Activated CD4-positive, alpha-beta T cell treated with anti-CD3 and anti-CD28 coated beads, Interleukin-2, Interleukin-6, amounts not matched to agents 100 ng/mL and 50 ng/mL, durations not matched to agents 16 hours and 8 hours (primary cell): ENCODE measurements at regions not wholly inside any gene's neighbourhood (a gene's known extent, or its start where the extent isn't known, plus 50 kb on each side); places are given as distances from the start of the nearest gene placed in this dataset.
"Not testable (repeated sequence)": the region's sequence is repeated elsewhere in the genome, so short reads cannot be mapped to it uniquely, and the experiment has no call there.

Experiments
- DNase-seq: peaks from one replicate; pipeline ENCODE4 v3.0.0-alpha.2; 2020

DNA sequence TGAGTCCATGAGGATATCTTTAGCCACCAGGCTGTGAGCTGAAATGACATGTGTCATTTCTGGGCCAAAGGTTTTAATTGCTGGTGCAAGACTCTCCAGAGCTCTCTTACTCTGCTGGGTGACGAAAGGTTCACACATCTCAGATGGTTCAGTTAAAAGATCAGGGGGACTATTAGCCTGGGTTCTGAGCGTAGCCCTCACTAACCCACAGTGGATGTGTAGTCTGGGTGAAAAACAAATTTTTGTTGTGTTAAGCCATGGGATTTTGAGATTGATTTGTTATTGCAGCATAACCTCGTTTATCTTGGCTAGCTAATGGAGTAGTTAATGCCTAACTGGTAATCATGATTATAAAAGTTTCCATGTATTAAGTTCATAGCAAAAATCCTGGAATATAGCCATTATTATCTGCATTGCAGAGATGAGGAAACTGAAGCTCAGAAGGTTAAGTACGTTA is 251.5 kb downstream of the RMST start:
- no peak for DNase-seq

DNA sequence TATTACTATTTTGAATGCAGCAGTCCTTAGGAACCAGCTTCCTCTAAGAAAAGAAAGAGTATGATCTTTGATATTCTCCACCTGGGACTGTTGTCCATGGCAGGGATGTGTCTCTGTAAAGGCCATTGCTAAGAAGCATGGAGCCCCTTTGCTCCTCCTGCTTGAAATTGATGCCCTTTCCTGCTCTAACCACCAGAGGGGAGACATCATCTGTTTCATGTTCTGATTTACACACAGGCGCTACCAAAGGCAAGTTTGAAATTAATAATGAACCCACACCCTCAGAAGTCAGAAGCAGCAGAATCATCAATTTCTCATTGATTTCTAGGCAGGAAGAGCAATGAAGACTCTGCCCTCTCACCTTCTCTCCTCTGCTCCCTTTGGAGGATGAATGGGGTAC is 253.8 kb downstream of the RMST start:
- DNase-seq = no peak

DNA sequence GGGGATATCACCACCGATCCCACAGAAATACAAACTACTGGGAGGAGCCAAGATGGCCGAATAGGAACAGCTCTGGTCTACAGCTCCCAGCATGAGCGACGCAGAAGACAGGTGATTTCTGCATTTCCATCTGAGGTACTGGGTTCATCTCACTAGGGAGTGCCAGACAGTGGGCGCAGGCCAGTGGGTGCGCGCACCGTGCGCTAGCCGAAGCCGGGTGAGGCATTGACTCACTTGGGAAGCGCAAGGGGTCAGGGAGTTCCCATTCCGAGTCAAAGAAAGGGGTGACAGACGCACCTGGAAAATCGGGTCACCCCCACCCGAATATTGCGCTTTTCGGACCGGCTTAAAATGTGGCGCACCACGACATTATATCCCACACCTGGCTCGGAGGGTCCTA is 261.2 kb downstream of the RMST start:
- DNase-seq = not testable (repeated sequence)

DNA sequence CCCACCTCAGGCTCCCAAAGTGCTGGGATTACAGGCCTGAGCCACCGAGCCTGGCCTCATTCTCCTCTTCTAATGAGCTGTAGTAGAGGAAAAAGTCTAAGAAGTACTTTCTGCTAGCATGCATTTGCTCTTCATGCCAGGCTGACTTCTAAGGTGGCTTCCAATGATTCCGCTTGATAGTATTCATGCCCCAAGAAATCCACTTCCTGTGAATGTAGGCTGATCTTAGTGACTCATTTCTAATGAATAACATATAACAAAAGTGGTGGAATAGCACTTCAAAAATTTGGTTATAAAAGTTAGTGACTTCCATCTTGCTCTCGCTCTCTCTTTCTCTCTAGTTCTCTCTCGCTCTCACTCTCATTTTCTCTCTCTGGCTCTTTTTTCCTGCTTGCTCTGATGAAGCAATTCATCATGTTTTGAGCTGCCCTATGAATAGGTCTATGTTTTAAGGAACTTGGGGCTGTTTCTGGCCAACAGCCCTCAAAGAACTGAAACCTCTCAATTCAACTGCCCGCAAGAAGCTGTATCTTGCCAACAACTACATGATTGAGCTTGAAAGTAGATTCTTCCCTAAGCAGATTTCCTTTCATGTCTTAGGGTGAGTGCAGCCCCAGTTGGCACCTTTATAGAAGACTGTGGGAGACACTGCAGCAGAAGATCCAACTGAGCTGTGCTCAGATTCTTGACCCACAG is 282.9 kb downstream of the RMST start:
- no peak for DNase-seq

DNA sequence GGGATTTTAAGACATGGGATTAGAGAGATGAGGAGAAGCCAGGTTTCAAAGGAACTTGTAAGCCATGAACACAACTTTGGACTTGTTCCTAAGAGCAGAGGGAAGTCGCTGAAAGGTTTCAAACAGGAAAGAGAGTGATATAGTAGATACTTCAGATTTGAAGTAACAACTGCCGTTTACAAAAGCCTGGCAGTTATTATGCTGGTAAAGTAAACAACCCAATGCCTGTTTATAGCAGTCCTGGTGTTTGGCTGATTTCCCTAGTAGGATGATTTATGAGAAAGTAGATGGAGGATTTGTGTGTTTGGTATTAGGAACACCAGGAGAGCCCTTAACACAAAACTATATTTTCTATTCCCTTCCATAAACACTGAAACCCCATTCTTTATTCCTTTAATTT is 285.7 kb downstream of the RMST start:
- no peak for DNase-seq

DNA sequence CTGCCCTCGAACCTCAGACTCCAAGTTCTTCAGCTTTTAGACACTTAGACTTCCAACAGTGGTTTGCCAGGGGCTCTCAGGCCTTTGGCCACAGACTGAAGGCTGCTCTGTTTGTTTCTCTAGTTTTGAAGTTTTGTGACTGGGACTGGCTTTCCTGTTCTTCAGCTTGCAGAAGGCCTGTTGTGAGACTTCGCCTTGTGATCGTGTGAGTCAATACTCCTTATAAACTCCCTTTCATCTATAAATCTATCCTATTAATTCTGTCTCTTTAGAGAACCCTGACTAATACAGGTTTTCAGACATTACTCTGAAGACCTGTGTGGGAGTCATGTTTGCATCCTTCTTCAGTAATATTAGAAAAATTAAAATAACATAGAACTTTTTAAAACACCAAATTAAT is 289.1 kb downstream of the RMST start:
- DNase-seq = no peak

DNA sequence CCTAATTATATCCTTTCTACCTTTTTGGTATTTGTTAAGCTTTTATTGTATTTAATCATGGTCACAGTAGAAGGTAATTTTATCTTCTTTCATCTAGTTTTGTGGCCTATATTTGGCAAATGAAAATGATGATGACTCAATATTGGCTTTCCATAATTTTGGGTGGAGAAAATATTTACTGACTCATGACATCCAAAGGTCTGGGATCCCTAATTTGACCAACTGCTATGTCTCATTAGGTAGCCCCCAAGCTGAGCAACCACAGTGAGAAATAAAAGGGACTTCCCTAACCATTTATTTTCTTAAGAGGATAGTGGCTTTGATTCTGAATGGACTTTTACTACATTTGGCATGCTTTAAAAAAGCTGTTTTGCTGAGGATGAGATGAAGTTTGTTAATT is 289.5 kb downstream of the RMST start:
- no peak for DNase-seq

DNA sequence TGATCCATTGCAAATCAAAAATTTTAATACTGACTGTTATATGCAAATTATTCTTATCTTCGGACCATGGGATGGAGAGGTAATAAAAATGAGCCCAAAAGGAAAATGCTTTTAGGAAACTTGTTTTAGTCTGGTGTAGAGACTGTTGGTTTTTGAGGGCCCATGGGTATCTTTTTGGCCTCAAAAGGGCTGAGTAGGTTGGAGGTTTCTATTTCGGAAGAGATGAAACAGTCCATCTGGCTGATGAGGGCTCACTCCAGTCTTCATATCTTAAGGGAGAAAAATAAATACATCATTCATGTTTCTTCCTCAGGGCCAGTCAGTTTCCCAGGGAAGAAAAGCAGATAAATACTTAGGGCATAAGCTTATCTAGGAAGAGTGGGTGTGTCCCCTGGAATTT is 290.7 kb downstream of the RMST start:
- DNase-seq = no peak

DNA sequence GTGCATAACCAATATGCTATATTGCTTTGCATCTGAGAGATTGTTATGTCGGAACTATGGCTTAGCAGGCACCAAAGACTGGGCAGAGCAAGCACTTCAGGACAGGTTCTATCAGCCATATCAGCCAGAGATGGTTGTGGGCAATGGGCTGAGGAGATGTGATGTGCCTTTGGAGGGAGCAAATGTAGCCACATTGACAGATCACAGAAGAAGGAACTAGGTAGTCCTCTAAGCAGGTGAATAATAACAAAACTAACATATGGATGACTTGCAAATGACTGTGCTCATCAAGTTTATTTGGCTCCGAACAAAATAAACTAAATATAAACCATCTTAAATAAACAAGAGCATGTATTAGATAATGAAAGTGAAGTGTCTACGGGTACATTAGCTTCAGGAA is 291.7 kb downstream of the RMST start:
- no peak for DNase-seq

DNA sequence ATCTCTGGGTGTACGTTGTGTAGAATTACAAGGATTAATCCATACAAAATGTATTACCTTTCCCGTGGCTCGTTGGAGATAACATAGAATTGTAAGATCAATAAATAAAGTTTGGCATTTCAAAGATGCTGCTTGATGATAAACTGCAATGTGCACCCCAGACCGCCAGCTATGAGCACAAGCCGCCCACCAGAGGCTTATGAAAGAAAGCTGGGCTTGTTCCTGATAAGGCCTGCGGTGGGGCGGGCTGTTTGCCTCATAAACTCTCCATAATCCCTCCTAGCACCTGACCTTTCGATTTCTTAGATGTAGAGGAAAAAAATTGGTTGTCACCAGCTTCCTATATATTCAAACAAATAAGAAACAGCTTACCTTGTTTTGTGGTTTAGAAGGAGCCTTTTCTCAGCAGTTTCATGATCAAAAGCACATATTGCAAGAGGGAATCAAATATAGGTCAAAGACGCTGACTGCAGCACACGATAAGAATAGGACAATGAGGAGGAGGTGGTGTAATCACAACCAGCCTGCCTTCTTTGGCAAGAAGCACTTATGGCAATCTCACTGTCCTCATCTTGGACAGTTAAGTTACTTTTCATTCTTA is 293.6 kb downstream of the RMST start:
- no peak for DNase-seq

DNA sequence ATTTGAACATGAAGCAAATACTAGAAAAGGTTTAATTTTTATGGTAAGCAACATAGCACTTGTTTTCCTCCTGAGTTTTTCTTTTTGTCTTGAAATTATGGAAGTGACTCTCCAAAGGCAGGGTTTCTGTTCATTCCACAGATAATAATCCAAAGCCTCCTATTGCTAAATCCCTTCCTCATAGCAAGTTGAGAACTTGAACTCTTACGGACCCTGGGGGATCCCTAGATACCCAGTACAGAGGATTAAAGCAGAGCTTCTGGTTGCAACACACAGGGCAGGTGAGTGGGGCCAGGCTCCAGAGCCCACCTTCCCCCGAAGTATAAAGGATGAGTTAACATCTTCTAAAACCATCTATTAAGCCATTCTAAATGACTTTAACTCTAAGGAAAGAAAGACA is 294.1 kb downstream of the RMST start:
- DNase-seq = no peak

DNA sequence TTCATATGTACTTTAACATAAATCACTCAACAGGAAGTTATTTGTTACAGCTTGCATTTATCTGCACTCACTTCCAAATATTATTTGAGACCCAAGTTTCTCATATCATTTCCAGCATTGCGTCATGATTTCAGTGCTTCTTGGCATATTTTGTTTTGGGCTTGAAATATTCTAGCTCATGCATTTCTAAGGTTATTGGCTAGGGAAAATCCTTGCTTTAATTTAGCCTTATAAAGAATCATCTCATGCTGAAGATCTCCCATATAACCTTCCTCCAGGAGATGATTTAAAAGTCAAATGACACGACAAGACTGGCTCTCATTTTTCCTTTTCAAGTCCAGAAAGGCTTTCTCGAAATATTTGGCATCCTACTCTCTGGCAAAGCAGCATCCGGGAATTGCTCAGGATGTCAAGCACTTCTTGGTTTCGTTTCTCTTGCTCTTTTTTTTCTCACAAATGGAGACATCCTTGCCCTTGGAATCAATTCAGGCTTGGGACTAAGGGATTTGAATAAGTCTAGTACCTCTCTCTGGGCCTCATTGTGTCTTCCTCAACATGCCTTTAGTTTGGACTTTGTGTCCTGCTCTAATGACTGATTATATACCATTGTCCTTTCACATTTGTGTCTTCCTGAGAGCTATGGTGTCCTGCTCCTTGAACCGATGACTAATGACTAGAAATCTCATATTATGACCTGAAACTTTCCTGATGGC is 295.0 kb downstream of the RMST start:
- DNase-seq = no peak

DNA sequence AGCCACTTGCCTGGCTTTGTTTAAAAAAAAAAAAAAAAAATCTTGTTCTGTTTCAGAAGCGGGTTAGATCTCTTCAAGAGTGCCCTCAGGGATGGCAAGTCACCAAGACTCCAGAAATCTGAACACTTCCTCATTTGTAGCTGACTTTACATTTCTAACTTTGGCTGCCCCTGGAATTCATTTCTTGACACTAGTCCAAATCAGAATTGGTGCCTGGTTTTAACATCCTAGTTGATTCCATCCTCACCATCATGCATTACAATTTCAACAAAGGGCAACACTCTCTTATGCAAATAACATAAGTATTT is 295.5 kb downstream of the RMST start:
- DNase-seq = no peak

DNA sequence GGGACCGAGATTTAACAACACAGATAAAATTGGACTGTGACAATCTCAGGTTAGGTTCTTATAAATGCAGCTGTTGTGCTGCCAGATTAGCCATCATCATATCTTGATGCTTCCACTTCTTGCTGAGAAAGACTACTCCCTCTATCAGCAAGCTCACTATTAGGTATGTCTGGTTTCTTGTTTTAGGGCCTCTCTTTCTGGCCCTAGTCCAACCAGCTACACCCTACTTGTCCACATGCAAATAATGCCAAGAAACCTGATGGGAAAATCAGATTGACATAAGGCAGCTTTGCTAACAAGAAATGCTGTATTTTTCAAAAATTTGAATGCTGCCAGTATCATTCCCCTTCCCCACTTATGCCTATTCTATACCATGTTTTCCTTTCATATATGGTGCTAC is 296.0 kb downstream of the RMST start:
- no peak for DNase-seq

DNA sequence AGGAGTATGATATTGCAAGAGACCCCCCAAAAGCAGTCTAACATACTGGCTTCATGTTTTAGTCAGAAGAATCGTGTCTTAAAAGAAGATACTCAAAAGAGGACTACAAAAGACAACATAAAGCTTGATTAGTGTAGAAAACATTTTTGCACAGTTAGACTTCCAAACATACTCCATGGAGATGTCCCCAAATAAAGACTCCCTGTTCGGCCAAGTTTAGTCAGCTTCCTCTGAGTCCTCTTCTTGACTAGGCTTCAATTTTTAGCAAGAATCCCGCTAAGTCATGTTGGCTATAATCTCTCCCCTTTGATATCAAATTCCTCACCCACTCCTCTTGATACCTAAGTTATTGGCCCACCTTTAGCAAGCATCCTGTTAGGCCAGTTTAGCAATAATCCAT is 298.0 kb downstream of the RMST start:
- no peak for DNase-seq

DNA sequence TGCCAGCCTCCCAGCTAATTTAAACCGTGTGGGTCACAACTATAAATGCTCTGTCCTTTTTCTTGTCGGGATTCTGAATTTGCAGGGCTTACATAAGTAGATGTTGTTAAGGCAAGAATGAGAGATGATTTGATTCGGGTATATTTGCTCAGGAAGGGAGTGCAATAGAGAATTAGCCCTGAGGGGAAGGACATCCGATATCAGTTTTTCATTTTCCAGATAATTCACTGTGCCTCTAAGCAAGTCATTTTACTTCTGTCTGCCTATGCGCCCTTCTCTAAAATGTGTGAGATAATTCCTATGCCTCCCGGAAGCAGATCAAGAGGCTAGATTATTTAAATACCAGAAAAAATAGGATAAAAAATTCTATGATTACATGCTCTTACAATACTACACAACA is 300.5 kb downstream of the RMST start:
- no peak for DNase-seq

DNA sequence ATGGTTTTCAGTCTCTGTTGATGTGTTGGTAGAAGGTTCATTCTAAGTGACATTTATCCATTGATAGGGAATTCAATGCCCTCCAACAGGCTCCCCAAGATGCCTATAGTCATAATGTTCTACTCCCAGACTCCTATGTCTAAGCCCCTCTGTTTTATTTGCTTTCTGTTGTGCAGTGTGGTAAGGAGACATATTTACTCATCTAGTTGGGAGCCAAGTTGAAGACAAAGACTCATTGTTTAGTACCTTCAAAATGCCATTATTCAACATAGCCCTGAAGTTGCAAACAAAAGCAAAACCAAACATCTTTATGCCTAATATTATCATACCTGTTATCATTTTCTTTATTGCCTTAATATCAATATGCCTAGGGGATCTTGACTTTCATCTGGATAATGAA is 302.1 kb downstream of the RMST start:
- no peak for DNase-seq

DNA sequence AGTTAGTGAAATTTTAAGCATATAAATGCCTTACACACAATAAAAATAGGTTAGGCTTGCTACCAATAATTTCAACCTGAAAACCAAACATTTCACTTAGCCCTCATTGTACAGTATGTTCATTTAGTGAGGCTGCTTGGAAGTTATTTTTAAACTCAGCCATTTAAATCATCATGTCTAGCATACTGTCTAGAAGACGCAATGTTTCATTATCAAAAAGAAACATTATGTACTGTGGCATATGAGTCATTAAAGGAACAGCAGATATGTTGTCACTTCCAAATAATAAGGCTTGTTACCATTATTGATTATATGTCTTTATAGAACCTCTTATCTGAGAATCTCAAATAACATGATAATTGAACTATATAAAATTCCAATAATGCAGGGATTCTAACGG is 304.7 kb downstream of the RMST start:
- DNase-seq = no peak

DNA sequence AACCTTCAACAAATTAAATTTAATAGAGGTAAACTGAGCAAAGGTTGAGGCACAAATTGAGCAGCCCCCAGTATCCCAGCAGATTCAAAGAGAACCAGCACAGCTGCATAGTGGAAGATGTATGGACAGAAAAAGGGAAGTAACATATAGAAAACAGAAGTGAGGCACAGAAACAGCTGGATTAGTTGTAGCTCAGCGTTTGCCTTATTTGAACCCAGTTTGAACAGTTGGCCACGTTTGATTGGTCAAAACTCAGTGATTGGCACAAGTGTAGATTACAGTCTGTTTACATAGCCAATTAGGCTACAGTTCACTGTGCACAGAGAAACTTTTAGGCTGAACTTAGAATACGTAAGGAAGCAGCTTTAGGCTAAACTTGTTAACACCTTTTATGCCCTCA is 315.5 kb downstream of the RMST start:
- DNase-seq = no peak

DNA sequence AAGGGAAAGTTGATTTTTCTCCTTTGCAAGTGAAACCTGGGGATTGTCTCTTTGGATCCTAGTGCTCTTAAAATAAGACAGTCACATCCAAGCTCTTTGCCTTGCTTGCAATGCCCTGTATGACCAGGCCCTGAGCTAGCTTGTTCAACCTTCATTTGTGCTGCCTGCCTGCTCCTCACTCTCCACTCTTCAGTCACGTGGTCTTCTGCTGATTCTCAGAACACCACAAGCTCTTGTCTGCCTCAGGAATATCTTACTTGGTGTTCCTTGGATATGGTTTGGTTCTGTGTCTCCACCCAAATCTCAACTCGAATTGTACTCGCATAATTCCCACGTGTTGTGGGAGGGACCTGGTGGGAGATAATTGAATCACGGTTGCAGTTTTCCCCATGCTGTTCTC is 318.7 kb downstream of the RMST start:
- DNase-seq = no peak

DNA sequence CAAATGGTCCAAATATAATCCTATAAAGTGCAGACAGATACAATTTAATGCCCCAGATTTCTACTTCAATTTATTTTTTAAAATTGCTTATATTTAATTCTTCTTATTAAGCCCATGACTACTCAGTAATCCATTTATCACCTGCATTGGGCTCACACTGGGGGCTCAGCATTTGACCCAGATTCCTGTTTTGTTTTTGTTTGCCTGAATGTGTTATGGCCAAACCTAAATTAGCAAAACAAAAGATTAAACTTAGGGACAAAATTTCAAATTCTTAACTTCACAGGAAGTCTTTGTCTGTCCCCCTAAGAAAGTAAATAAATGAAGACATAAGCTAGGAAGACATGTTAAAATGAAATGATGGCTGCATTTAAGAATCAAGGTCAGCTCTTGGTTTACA is 322.3 kb downstream of the RMST start:
- DNase-seq = no peak

DNA sequence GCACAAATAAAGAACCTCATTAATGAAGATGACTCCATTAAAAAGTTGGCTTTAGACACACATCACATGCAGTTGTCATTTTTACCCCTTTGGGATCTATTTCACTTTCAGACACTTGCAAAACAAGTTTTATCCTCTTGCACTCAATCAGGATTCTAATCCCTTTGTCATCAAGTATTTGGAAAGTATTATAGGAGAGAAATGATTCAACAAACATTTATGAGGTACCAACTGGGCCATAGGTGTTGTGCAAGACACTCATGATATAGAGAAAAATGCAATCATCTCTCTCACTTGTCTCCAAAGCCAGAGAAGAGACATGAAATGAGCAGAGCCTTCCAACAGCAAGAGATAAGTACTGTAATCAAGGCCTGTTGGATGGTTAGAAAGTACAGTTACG is 327.7 kb downstream of the RMST start:
- DNase-seq = no peak

DNA sequence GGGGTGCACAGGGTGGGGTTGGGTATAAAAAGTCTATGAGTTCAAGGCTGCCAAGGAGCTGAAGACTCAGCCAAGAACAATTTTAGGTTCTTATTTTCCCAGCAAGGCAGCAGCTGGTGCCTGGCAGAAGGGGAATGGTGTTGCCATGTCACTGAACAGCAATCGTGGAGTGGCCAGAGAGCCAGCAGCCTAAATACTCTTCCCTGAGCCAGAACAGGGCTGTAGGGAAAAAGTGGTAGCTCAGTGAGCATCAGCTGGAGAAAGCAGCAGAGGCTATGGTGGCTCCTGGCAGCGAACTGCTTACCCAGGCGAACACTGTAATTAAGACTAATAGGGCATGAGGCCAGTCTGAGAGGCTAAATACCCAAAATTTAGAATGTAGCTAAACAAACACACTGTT is 334.9 kb downstream of the RMST start:
- no peak for DNase-seq

DNA sequence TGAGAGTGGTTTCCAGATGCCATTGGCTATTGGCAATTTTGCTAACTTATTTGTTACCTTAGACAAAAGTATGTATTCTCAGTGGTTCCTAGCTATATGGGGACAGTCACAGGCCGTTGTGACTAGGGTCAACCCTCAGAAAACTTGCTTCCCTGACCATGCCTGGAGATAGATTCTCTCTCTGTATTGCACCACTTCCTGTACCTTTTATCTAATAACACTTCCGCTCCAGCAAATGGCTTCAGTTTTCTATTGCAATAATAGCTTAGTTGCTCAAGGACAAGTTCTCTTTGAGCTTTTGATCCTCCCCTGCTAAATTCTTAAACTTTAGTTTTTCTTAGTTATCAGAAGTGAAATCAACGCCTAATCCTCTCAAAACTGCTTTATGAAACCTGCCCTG is 338.0 kb downstream of the RMST start:
- no peak for DNase-seq
